ENCODE measurements at regions not wholly inside any gene's neighbourhood (a gene's known extent, or its start where the extent isn't known, plus 50 kb on each side); places are given as distances from the start of the nearest gene placed in this dataset.

GRCh38 chr1:172970186-172970585, 80.6 kb downstream of the TNFSF18 start:
- no peak overlapping the region for H3K4me3 ChIP-seq
- H3K27me3 ChIP-seq = no peaks in the 10 kb centered on the region
- no peaks in the 10 kb centered on the region for H3K4me1 ChIP-seq
- TF ChIP-seq CTCF (IDR thresholded peaks at IDR 0.05) = no peak
- no peak for TF ChIP-seq POLR2A (IDR thresholded peaks at IDR 0.05)
- TF ChIP-seq POLR2AphosphoS5 (IDR thresholded peaks at IDR 0.05) = no peak
- H3K9me3 ChIP-seq = no peaks in the 10 kb centered on the region
- H3K27ac ChIP-seq = no peak overlapping the region
- intact Hi-C loops (cut with DNase I; ENCODE audit: low total_unique reads) = no loop called here
- no peak for DNase-seq (ENCODE audit: low spot score in 2 of 2)
- H3K36me3 ChIP-seq = no peaks in the 10 kb centered on the region

GRCh38 chr1:172971241-172971640, 79.5 kb downstream of the TNFSF18 start:
- no peaks in the 10 kb centered on the region for H3K36me3 ChIP-seq
- no peaks in the 10 kb centered on the region for H3K27me3 ChIP-seq
- DNase-seq (ENCODE audit: low spot score in 2 of 2) = peak in 1 of 2 donors; percentile 62
- H3K9me3 ChIP-seq = no peaks in the 10 kb centered on the region
- no peaks in the 10 kb centered on the region for H3K4me1 ChIP-seq
- H3K4me3 ChIP-seq = no peak overlapping the region
- TF ChIP-seq POLR2AphosphoS5 (IDR thresholded peaks at IDR 0.05) (no peak), POLR2A (IDR thresholded peaks at IDR 0.05) (no peak), CTCF (IDR thresholded peaks at IDR 0.05) (no peak)
- peak overlapping the region in 1 of 2 donors; percentile 32 for H3K27ac ChIP-seq
- intact Hi-C loops (cut with DNase I; ENCODE audit: low total_unique reads) = no loop called here

GRCh38 chr1:172972258-172972657, 78.5 kb downstream of the TNFSF18 start:
- H3K9me3 ChIP-seq = no peaks in the 10 kb centered on the region
- no peak for TF ChIP-seq POLR2AphosphoS5 (IDR thresholded peaks at IDR 0.05)
- TF ChIP-seq POLR2A (IDR thresholded peaks at IDR 0.05) = no peak
- no peak for TF ChIP-seq CTCF (IDR thresholded peaks at IDR 0.05)
- no peaks in the 10 kb centered on the region for H3K4me1 ChIP-seq
- H3K36me3 ChIP-seq = no peaks in the 10 kb centered on the region
- H3K27me3 ChIP-seq = no peaks in the 10 kb centered on the region
- peak overlapping the region in 1 of 2 donors; percentile 8 for H3K27ac ChIP-seq
- DNase-seq (ENCODE audit: low spot score in 2 of 2) = no peak
- intact Hi-C loops (cut with DNase I; ENCODE audit: low total_unique reads) = no loop called here
- H3K4me3 ChIP-seq = no peak overlapping the region

- Histone ChIP-seq H3K4me3 (no peak overlapping the region), H3K9me3 (no peaks in the 10 kb centered on the region), H3K27me3 (no peaks in the 10 kb centered on the region), H3K27ac (no peak overlapping the region), H3K4me1 (no peaks in the 10 kb centered on the region), H3K36me3 (no peaks in the 10 kb centered on the region)
- intact Hi-C loops (cut with DNase I; ENCODE audit: low total_unique reads) = no loop called here
- DNase-seq (ENCODE audit: low spot score in 2 of 2) = peak in 1 of 2 donors; percentile 28
- TF ChIP-seq CTCF (IDR thresholded peaks at IDR 0.05) = no peak
Measured at GRCh38 chr1:172973424-172973823, 77.3 kb downstream of the TNFSF18 start.

GRCh38 chr1:172976222-172977041, 74.3 kb downstream of the TNFSF18 start:
- no peak for DNase-seq (ENCODE audit: low spot score in 2 of 2)
- no peak overlapping the region for H3K4me3 ChIP-seq
- intact Hi-C loops (cut with DNase I; ENCODE audit: low total_unique reads) = no loop called here
- H3K27ac ChIP-seq = no peak overlapping the region
- no peaks in the 10 kb centered on the region for H3K4me1 ChIP-seq
- H3K9me3 ChIP-seq = no peaks in the 10 kb centered on the region
- TF ChIP-seq CTCF (IDR thresholded peaks at IDR 0.05) (no peak), POLR2A (IDR thresholded peaks at IDR 0.05) (no peak), POLR2AphosphoS5 (IDR thresholded peaks at IDR 0.05) (no peak)
- H3K27me3 ChIP-seq = no peaks in the 10 kb centered on the region
- peaks cover 4% of the 10 kb centered on the region for H3K36me3 ChIP-seq

All from breast epithelium (tissue), 4 donors.